ENCODE measurements at regions not wholly inside any gene's neighbourhood (a gene's known extent, or its start where the extent isn't known, plus 50 kb on each side); places are given as distances from the start of the nearest gene placed in this dataset.

GRCh38 chr6:131387562-131388447, 185.2 kb upstream of the ARG1 start:
- H3K36me3 ChIP-seq (ENCODE audit: control insufficient read depth in 2 of 2, extremely low read depth in 1 of 2, insufficient read depth in 2 of 2, low read length in 2 of 2): no peaks in the 10 kb centered on the region
- H3K4me1 ChIP-seq (ENCODE audit: control insufficient read depth, extremely low read depth, insufficient read depth, low read length): no peaks in the 10 kb centered on the region
- no peaks in the 10 kb centered on the region for H3K79me2 ChIP-seq (ENCODE audit: control insufficient read depth, insufficient read depth, low read length)
- H3K9ac ChIP-seq (ENCODE audit: control insufficient read depth, extremely low read depth, insufficient read depth, low read length): no peak overlapping the region
- no peaks in the 10 kb centered on the region for H3K9me1 ChIP-seq (ENCODE audit: control insufficient read depth, extremely low read depth, insufficient read depth, low read length)
- FAIRE-seq (no peak), DNase-seq (ENCODE audit: low read depth, low spot score) (no peak)
- H3K4me2 ChIP-seq (ENCODE audit: control insufficient read depth, extremely low read depth, insufficient read depth, low read depth, low read length): no peak overlapping the region
- no peak overlapping the region for H3K27ac ChIP-seq (ENCODE audit: control insufficient read depth, insufficient read depth, low read length)
- dilution Hi-C loops (cut with MboI; ENCODE audit: extremely low pct_ligation_motif_present, low sequenced_read_pairs): no loop called here
- no peak overlapping the region for H2AFZ ChIP-seq (ENCODE audit: control insufficient read depth, low read length)
- TF ChIP-seq CTCF (optimal IDR thresholded peaks at IDR 0.05 in 1 of 3, IDR thresholded peaks at IDR 0.05 in 1 of 3, conservative IDR thresholded peaks at IDR 0.05 in 1 of 3; ENCODE audit: extremely low read depth in 1 of 3, insufficient read depth in 2 of 3, low read length in 3 of 3) (no peak), EZH2 (IDR thresholded peaks at IDR 0.05; ENCODE audit: low read length) (no peak)
- H4K20me1 ChIP-seq (ENCODE audit: control insufficient read depth, extremely low read depth, insufficient read depth, low read length): no peaks in the 10 kb centered on the region
- H3K4me3 ChIP-seq (ENCODE audit: control insufficient read depth in 2 of 3, extremely low read depth in 1 of 3, insufficient read depth in 2 of 3, low read depth in 1 of 3, low read length in 3 of 3): no peak overlapping the region
- no peaks in the 10 kb centered on the region for H3K9me3 ChIP-seq (ENCODE audit: control insufficient read depth, low read depth, low read length)
- peaks cover 3% of the 10 kb centered on the region for H3K27me3 ChIP-seq (ENCODE audit: control insufficient read depth, extremely low read depth, insufficient read depth, low read length)

- H3K27ac ChIP-seq (ENCODE audit: control insufficient read depth, insufficient read depth, low read length): no peak overlapping the region
- FAIRE-seq (no peak), DNase-seq (ENCODE audit: low read depth, low spot score) (no peak)
- no peaks in the 10 kb centered on the region for H3K79me2 ChIP-seq (ENCODE audit: control insufficient read depth, insufficient read depth, low read length)
- no peaks in the 10 kb centered on the region for H3K27me3 ChIP-seq (ENCODE audit: control insufficient read depth, extremely low read depth, insufficient read depth, low read length)
- dilution Hi-C loops (cut with MboI; ENCODE audit: extremely low pct_ligation_motif_present, low sequenced_read_pairs): no loop called here
- TF ChIP-seq CTCF (optimal IDR thresholded peaks at IDR 0.05 in 1 of 3, IDR thresholded peaks at IDR 0.05 in 1 of 3, conservative IDR thresholded peaks at IDR 0.05 in 1 of 3; ENCODE audit: extremely low read depth in 1 of 3, insufficient read depth in 2 of 3, low read length in 3 of 3): no peak
- no peak for TF ChIP-seq EZH2 (IDR thresholded peaks at IDR 0.05; ENCODE audit: low read length)
- H2AFZ ChIP-seq (ENCODE audit: control insufficient read depth, low read length): no peak overlapping the region
- H3K9me3 ChIP-seq (ENCODE audit: control insufficient read depth, low read depth, low read length): no peaks in the 10 kb centered on the region
- no peaks in the 10 kb centered on the region for H3K36me3 ChIP-seq (ENCODE audit: control insufficient read depth in 2 of 2, extremely low read depth in 1 of 2, insufficient read depth in 2 of 2, low read length in 2 of 2)
- H3K4me2 ChIP-seq (ENCODE audit: control insufficient read depth, extremely low read depth, insufficient read depth, low read depth, low read length): no peak overlapping the region
- H4K20me1 ChIP-seq (ENCODE audit: control insufficient read depth, extremely low read depth, insufficient read depth, low read length): no peaks in the 10 kb centered on the region
- H3K4me1 ChIP-seq (ENCODE audit: control insufficient read depth, extremely low read depth, insufficient read depth, low read length): no peaks in the 10 kb centered on the region
- no peaks in the 10 kb centered on the region for H3K9me1 ChIP-seq (ENCODE audit: control insufficient read depth, extremely low read depth, insufficient read depth, low read length)
- no peak overlapping the region for H3K9ac ChIP-seq (ENCODE audit: control insufficient read depth, extremely low read depth, insufficient read depth, low read length)
- H3K4me3 ChIP-seq (ENCODE audit: control insufficient read depth in 2 of 3, extremely low read depth in 1 of 3, insufficient read depth in 2 of 3, low read depth in 1 of 3, low read length in 3 of 3): no peak overlapping the region
These were observed 182.7 kb upstream of the ARG1 start for GRCh38 chr6:131390322-131390721.
